ENCODE measurements at regions not wholly inside any gene's neighbourhood (a gene's known extent, or its start where the extent isn't known, plus 50 kb on each side); places are given as distances from the start of the nearest gene placed in this dataset.

DNA sequence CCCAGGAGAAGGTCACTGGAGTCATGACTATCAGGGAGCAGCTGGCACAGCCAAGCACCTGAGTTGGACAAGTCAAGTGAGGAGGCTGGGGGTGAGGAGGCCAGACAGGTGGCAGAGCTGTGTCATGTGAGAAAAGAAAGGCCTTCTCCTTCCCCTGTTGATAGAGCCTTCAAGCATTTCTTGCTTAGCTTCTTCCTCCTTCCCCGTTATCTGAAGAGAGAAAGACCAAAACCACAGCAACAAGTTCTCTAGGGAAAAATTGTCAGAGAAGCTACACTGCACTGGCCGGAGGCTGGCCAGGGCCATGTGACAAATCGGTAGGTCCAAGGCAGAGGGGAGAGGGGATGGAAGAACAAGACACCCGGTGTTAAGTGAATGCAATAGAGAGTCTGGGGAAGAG lies 202.1 kb upstream of the PRDM1 start:
- TF ChIP-seq, protein P1, sequence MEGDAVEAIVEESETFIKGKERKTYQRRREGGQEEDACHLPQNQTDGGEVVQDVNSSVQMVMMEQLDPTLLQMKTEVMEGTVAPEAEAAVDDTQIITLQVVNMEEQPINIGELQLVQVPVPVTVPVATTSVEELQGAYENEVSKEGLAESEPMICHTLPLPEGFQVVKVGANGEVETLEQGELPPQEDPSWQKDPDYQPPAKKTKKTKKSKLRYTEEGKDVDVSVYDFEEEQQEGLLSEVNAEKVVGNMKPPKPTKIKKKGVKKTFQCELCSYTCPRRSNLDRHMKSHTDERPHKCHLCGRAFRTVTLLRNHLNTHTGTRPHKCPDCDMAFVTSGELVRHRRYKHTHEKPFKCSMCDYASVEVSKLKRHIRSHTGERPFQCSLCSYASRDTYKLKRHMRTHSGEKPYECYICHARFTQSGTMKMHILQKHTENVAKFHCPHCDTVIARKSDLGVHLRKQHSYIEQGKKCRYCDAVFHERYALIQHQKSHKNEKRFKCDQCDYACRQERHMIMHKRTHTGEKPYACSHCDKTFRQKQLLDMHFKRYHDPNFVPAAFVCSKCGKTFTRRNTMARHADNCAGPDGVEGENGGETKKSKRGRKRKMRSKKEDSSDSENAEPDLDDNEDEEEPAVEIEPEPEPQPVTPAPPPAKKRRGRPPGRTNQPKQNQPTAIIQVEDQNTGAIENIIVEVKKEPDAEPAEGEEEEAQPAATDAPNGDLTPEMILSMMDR (IDR thresholded peaks at IDR 0.05 in 4 of 5, conservative IDR thresholded peaks at IDR 0.05 in 1 of 5) = no peak
- no peak for TF ChIP-seq POLR2A (IDR thresholded peaks at IDR 0.05)

Data from gastrocnemius medialis (tissue), 4 donors.